CD14-positive monocyte (primary cell): ENCODE measurements at regions not wholly inside any gene's neighbourhood (a gene's known extent, or its start where the extent isn't known, plus 50 kb on each side); places are given as distances from the start of the nearest gene placed in this dataset.

ENCODE experiments used
- DNase-seq, 3 donors: peaks; one replicate each; pipeline ENCODE4 v3.0.0-alpha.2; 2011 to 2022
- H2AFZ ChIP-seq: 2 replicates; pipeline ENCODE4 v1.6.0; 2012; ENCODE audit warnings: mild to moderate bottlenecking, low read depth, low read length, inconsistent platforms; ENCODE audit not compliant: insufficient read depth, poor library complexity, severe bottlenecking
- H3K27ac ChIP-seq, 2 donors: 1 replicate in 1 of 2; 2 replicates in 1 of 2; pipeline ENCODE4 v1.5.1; 2012 to 2013; ENCODE audit warnings: low read length in 2 of 2, control low read depth in 1 of 2, inconsistent platforms in 1 of 2, low read depth in 1 of 2, mild to moderate bottlenecking in 1 of 2
- H3K27me3 ChIP-seq, 2 donors: one replicate each; pipeline versions ENCODE4 v1.6.0 to v1.6.1; 2011 to 2013; ENCODE audit warnings: low read length in 2 of 2; ENCODE audit not compliant: control insufficient read depth in 2 of 2, insufficient read depth in 2 of 2
- H3K36me3 ChIP-seq, 2 donors: replicated peaks in 1 of 2; 1 replicate in 1 of 2; 2 replicates in 1 of 2; pipeline versions ENCODE4 v1.5.1 to v1.6.1; 2012 to 2013; ENCODE audit warnings: low read length in 2 of 2, control low read depth in 1 of 2, inconsistent platforms in 1 of 2, mild to moderate bottlenecking in 1 of 2; ENCODE audit not compliant: insufficient read depth in 2 of 2, control insufficient read depth in 1 of 2
- H3K4me1 ChIP-seq, 2 donors: 1 replicate in 1 of 2; 2 replicates in 1 of 2; pipeline versions ENCODE4 v1.5.1 to v1.6.1; 2012 to 2013; ENCODE audit warnings: low read length in 2 of 2, control low read depth in 1 of 2, inconsistent platforms in 1 of 2, mild to moderate bottlenecking in 1 of 2, moderate library complexity in 1 of 2; ENCODE audit not compliant: insufficient read depth in 2 of 2, control insufficient read depth in 1 of 2
- H3K4me2 ChIP-seq: replicated peaks from 2 replicates; pipeline ENCODE3; 2012; ENCODE audit warnings: low read length, moderate library complexity, mild to moderate bottlenecking; ENCODE audit not compliant: poor library complexity, severe bottlenecking; ENCODE audit errors: extremely low read depth
- H3K4me3 ChIP-seq, 3 experiments: fragments of 200-600 bp in 1 of 3; sonication (generic) in 1 of 3; replicated peaks in 1 of 3; 1 replicate in 2 of 3; 2 replicates in 1 of 3; pipeline ENCODE4 v1.5.1; 2011 to 2013; ENCODE audit warnings: low read length in 3 of 3, mild to moderate bottlenecking in 3 of 3, control low read depth in 2 of 3, low read depth in 2 of 3, inconsistent platforms in 1 of 3, moderate library complexity in 1 of 3
- H3K79me2 ChIP-seq: 2 replicates; pipeline ENCODE4 v1.6.0; 2012; ENCODE audit warnings: mild to moderate bottlenecking, control low read depth, inconsistent platforms, low read length, moderate library complexity; ENCODE audit not compliant: insufficient read depth
- H3K9ac ChIP-seq: 2 replicates; pipeline ENCODE4 v1.6.0; 2017; ENCODE audit warnings: low read length, mild to moderate bottlenecking; ENCODE audit not compliant: insufficient read depth, poor library complexity, severe bottlenecking
- H3K9me3 ChIP-seq, 2 donors: replicated peaks in 1 of 2; 1 replicate in 1 of 2; 2 replicates in 1 of 2; pipeline versions ENCODE4 v1.5.1 to v1.6.1; 2012 to 2013; ENCODE audit warnings: low read length in 2 of 2, control low read depth in 1 of 2; ENCODE audit not compliant: control insufficient read depth in 1 of 2, insufficient read depth in 1 of 2
- H4K20me1 ChIP-seq: 2 replicates; pipeline ENCODE4 v1.6.0; 2012; ENCODE audit warnings: mild to moderate bottlenecking, low read length, control low read depth, moderate library complexity; ENCODE audit not compliant: insufficient read depth
- H3K27ac Mint-ChIP-seq, 7 donors: one replicate each; pipeline ENCODE4 v1.8.0; 2020; ENCODE audit warnings: mild to moderate bottlenecking in 7 of 7, mixed read lengths in 7 of 7, moderate library complexity in 6 of 7, inconsistent platforms in 2 of 7
- H3K27me3 Mint-ChIP-seq, 3 donors: one replicate each; pipeline ENCODE4 v1.8.0; 2021 to 2022; ENCODE audit warnings: low read depth in 3 of 3, mild to moderate bottlenecking in 3 of 3, mixed read lengths in 3 of 3, moderate library complexity in 3 of 3, inconsistent platforms in 1 of 3
- H3K36me3 Mint-ChIP-seq, 2 donors: one replicate each; pipeline ENCODE4 v1.8.0; 2020; ENCODE audit warnings: mixed read lengths in 2 of 2, inconsistent platforms in 1 of 2, mild to moderate bottlenecking in 1 of 2
- H3K4me1 Mint-ChIP-seq: one replicate; pipeline ENCODE4 v1.8.0; 2020; ENCODE audit warnings: mild to moderate bottlenecking, mixed read lengths
- H3K4me3 Mint-ChIP-seq, 2 donors: one replicate each; pipeline ENCODE4 v1.8.0; 2020; ENCODE audit warnings: mild to moderate bottlenecking in 2 of 2, mixed read lengths in 2 of 2, moderate library complexity in 1 of 2
- H3K9me3 Mint-ChIP-seq, 7 donors: one replicate each; pipeline ENCODE4 v1.8.0; 2020 to 2022; ENCODE audit warnings: mixed read lengths in 7 of 7, mild to moderate bottlenecking in 6 of 7, moderate library complexity in 6 of 7, inconsistent platforms in 2 of 7
- CTCF ChIP-seq: fragments of 200-600 bp; IDR thresholded peaks from one replicate; pipeline ENCODE4 v1.8.0; 2022; ENCODE audit warnings: antibody characterized with exemption, mild to moderate bottlenecking
- WGBS: methylation state at CpG from one replicate; pipeline ENCODE4 v1.1.5; 2013; ENCODE audit warnings: missing lambda C conversion rate; ENCODE audit not compliant: insufficient coverage; 5-methylcytosine and 5-hydroxymethylcytosine counted together
- intact Hi-C, 2 donors: fragments of 100-400 bp; cut with micrococcal nuclease; formaldehyde crosslinking; loops; one replicate each; pipeline versions ENCODE4 v1.15.0 to v1.15.1; 2023

GRCh38 chr18:37721544-37722522, 156.2 kb upstream of the CELF4 start:
- Histone ChIP-seq H3K79me2 (no peaks in the 10 kb centered on the region), H3K4me3 (no peak overlapping the region), H3K4me2 (no peak overlapping the region), H3K4me1 (no peaks in the 10 kb centered on the region), H2AFZ (no peak overlapping the region), H3K27ac (no peak overlapping the region), H3K9me3 (no peaks in the 10 kb centered on the region), H4K20me1 (no peaks in the 10 kb centered on the region), H3K27me3 (no peaks in the 10 kb centered on the region), H3K36me3 (no peaks in the 10 kb centered on the region), H3K9ac (no peak overlapping the region)
- Mint-ChIP-seq H3K4me3 (no peak overlapping the region), H3K9me3 (peaks cover 0 to 2% (median 0%) of the 10 kb centered on the region in 7 donors), H3K27me3 (peaks cover 0 to 2% (median 1%) of the 10 kb centered on the region in 3 donors), H3K36me3 (no peaks in the 10 kb centered on the region), H3K4me1 (peaks cover 3% of the 10 kb centered on the region), H3K27ac (no peak overlapping the region)
- no peak for DNase-seq
- TF ChIP-seq CTCF: no peak
- WGBS: 52% methylated on average over 6 of the region's 11 CpGs
- intact Hi-C loops: no loop called here

GRCh38 chr18:37720663-37721062, 155.1 kb upstream of the CELF4 start:
- intact Hi-C loops: no loop called here
- H3K4me1 Mint-ChIP-seq: peaks cover 3% of the 10 kb centered on the region
- H3K27me3 Mint-ChIP-seq: peaks cover 0 to 2% (median 1%) of the 10 kb centered on the region in 3 donors
- H3K9me3 Mint-ChIP-seq: peaks cover 0 to under 1% (median 0%) of the 10 kb centered on the region in 7 donors
- no peaks in the 10 kb centered on the region for H3K36me3 Mint-ChIP-seq
- Histone ChIP-seq H3K27ac (no peak overlapping the region), H3K4me3 (no peak overlapping the region), H3K9me3 (no peaks in the 10 kb centered on the region), H3K79me2 (no peaks in the 10 kb centered on the region), H3K4me2 (no peak overlapping the region), H3K4me1 (no peaks in the 10 kb centered on the region), H3K9ac (no peak overlapping the region), H2AFZ (no peak overlapping the region), H3K27me3 (no peaks in the 10 kb centered on the region), H3K36me3 (no peaks in the 10 kb centered on the region), H4K20me1 (no peaks in the 10 kb centered on the region)
- no peak for TF ChIP-seq CTCF
- H3K4me3 Mint-ChIP-seq: no peak overlapping the region
- H3K27ac Mint-ChIP-seq: no peak overlapping the region
- DNase-seq: no peak
- WGBS: 50% methylated on average over 2 of the region's 4 CpGs
